Stimulated activated naive CD4-positive, alpha-beta T cell (primary cell): ENCODE measurements at regions not wholly inside any gene's neighbourhood (a gene's known extent, or its start where the extent isn't known, plus 50 kb on each side); places are given as distances from the start of the nearest gene placed in this dataset.

Experiments
- DNase-seq, 6 experiments: peaks; one replicate each; lab custom pipeline; 2025; lab: John Stamatoyannopoulos, UW

DNA sequence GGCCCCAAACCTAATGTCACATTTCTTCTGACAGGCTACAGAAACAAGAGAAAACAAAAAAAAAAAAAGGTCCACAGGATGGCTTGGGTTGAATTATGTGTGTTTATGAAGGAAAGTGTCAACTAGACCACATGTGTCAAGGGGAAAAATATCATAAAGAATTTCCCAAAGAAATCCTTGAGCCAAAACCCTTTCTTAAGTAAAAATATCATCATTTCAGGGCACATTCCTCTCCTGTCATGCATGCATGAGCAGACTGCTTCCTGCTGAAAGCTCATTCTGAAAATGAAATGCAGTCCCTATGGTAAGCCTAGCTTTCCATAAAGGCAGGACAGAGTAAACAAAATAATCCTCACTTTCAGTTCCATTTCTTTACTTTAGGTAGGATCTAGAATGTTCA lies 85.7 kb upstream of the RBBP8 start:
- no peak for DNase-seq

DNA sequence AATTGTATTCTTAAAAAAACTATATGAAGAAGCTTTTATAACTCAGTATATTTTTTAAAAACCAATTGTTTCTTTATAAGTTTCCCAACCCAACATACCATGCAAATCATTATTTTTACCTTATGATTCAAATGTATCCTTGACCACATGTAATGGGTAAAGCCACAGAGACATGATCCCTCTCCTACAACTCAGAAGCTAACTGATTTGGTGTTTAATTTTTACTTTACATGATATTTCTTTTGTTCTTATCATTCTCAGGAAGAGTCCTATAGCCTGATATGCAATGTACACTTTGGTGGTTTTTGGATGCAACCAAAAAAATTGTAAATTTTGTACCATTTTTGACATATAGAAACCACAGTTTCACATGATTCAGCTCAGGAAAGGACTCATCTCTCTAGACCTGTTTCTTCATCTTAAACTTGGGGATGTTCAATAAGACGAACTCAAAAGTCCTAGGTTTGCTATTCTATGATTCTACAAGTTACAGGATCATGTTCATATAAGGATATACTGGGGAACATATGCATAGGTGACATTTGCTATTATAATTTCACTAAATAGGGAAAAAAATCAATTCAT lies 85.2 kb upstream of the RBBP8 start:
- DNase-seq = no peak

DNA sequence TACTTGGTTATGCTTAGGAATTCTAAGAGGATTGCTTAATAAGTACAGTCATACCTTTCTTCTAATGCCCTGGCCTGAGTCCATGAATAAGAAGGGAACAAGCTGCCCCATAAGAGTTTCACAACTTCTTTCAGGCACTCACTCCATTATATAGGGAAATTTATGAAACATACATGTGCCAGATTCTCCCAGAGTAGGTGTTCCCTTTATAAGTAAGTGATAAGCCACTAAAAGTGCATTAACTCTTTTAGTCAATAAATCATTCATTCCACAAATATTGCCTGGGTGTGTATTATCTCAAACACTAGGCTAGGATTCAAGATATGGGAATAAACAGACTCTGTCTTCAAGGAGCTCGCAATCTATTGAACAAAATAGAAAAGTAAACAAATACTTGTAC lies 84.5 kb upstream of the RBBP8 start:
- no peak for DNase-seq

DNA sequence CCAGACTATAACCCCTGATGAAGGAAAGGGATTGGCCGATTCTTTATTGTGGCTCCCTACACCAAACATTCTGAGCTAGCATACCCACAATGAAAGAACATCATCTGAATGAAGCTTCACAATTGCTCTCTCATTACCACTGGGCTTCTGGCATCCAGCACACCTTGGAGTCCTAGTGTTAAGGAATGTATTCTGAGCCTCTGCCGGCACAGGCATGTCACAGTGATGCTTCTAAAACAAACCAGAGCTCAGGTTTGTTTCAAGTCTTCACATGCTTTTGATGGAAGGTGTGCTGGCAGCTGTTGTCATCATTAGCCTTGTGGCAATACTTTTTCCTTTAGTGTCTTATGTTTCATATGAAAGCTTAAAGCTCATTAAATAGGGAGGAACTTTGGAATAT lies 76.3 kb upstream of the RBBP8 start:
- DNase-seq = no peak

DNA sequence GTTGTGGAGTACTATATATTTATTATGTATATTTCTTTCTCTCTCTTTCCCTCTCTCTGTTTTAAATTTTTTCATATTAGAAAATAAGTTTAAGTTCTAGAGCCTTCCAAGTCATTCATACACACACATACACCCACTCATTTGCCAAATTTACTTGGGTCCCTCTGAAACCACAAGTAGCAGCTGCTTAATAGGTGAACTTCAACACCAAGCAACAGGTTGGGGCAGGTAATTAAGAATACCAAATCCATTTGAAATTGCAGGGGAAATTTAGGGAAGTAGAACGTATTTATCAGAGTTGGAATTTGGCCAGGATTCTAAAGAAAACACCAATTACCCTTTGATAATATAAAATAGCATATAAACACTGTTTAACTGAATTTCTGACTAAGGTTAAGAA lies 75.0 kb upstream of the RBBP8 start:
- DNase-seq = no peak

DNA sequence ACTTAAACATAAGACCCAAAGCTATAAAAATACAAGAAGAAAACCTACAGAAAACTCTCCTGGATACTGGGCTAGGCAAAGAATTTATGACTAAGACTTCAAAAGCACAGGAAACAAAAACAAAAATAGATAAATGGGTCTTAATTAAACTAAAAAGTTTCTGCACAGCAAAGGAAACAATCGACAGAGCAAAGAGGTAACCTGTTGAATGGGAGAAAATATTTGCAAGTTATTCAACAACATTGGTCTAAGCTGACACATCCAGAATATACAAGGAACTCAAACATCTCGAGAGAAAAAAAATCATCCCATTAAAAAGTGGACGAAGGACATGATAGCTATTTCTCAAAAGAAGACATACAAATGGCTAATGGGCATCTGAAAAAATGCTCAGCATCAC lies 72.3 kb upstream of the RBBP8 start:
- DNase-seq = no peak

DNA sequence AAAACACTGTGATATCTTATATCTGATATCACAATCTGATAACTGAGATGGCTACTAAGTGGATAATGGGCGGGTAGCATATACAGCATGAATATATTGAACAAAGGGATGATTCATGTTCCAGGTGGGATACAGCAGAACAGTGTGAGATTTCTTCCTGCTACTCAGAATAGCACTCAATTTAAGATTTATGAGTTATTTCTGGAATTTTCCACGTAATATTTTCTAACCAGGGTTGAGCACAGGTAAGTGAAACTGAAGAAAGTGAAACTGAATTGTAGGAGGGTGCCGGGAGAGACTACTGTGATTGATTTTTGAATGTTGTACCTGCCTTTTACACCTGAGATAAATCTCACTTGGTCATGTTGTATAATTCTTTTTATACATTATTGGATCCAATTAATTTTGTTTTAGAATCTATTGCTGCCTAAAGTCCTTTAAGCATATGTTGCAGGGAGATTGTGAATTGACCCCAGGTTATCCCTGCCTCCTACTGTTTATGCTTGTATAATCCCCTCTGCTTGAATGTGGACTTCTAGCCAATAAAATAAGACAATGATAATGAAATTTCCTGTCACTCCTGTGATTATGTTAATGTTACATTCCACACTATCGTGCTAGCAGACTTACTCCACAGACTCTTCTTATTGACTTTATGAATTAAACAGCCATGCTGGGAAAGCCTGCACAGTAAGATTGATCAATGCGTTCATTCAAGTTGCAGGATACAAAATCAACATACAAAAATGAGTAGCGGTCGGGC lies 67.6 kb upstream of the RBBP8 start:
- no peak for DNase-seq

DNA sequence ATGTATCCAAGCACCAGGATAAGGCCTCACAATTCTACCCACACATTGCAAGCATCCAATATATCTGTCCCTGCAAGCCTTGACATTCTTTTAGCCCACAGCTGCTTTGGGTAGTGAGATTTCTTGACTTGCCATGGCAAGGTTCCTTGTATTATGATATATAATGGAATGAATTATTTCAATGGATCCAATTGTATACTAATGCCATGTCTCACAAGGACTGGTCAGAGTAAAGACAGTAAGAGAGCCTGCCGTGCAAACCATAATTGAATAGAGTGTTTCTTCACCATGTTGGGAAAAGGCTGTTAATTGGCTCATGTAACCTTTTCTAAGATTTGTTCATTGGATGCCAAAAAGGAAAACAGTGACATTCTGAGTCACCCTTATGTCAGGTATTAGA lies 64.3 kb upstream of the RBBP8 start:
- no peak for DNase-seq

DNA sequence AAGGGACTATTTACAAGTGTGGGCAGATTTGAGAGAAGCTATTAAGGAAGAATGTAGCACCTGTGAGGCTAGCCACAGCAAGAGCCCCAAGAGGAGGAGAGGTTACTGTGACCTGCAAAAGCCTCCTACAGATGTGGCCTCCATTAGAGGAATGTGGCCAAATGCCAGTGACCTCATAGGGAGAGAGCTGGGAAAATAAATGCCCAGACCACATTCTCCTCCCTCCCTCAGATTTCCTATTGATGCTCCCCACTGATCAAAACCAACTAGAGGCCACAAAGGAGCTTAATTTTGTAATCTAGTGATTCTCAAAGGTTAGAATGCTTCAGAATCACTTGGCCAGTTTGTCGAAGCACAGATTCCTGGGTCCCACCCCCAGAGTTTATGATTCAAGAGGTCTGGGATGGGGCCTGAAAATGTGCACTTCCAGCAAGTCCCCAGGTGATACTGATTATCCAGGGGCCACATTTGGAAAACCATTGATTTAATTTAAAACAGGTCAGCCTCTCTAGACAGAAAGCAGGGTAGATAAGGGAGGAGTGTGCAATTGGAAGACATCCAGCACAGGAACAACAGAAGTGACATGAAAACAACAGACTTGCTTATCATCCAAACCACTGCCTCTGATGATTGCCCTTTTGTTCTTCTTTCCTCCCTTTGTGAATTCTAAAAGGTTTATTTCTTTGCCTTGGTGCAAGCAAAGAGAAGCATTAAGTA lies 61.2 kb upstream of the RBBP8 start:
- no peak for DNase-seq

DNA sequence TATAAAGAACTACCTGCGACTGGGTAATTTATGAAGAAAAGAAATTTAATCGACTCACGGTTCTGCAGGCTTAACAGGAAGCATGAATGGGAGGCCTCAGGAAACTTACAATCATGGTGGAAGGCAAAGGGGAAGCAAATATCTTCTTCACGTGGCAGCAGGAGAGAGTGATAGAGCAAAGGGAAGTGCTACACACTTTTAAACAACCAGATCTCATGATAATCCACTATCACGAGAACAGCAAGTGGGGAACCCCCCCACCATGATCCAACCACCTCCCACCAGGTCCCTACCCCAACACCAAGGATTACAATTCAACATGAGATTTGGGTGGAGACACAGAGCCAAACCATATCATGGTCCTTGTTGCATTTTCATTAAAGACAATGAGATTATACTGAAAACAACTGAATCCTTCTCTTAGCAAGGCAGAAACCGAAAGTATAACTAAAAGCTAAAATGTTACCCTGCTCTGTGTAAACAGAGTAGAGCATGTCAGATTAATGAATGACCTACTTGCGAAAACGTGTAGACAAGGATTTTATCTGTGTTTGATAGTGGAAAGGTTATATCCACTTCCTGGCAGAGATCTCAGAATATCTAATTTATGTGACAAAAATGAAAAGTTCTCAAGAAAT lies 60.1 kb upstream of the RBBP8 start:
- DNase-seq = no peak

DNA sequence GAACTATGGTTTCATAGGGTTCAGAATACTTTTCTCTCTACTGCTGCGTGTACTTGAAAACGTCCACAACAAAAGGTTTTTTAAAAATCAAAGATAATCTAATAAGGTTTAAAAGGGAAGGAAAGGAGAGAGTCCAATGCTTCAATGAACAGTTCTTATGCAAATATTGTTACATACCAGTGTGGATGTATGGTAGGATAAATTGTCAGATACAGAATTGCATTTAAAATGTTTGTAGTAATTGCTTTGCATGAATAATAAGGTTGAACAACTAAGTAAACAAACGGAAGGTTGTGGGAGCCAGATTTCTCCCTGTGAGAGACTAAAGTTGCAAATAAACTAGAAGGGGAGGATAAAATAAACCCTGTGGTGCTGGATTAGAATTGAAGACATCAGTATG lies 53.8 kb upstream of the RBBP8 start:
- DNase-seq = no peak

DNA sequence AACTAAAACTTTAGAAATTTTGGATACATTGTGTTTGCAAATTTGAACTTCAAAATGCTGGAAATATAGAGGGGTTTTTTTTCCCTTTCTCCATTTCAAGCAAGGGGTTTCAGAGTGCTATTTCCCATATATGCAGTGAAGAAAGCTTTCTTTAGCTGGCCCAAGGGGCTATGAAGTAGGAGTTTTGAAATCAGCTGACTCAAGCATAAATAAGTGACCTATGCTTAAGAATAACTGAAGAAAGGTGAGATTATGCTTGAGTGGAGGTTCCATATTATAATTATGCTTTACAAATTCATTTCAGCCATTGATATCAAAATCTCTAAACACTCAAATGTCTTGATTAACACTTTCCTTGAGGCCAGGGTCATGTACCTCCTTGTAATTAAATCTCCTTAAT lies 51.0 kb upstream of the RBBP8 start:
- no peak for DNase-seq

DNA sequence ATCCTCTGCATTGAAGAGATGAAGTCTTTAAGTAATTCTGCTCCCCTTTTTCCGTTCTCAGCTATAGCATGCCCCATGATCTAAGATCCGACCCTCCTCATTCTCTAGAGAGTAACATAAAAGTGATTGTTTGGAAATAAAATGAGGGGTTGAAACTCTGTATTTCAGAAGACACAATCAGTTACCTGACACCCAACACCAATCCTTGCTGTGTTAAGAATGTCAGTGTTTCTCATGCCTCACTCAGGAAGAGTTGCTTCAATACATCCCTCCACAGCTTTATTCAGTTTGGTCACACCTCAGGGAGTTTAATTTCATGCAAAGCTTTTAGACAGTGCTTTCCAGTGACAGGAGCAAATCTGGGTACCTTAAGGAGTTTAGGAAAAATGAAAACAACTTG lies 49.9 kb upstream of the RBBP8 start:
- DNase-seq = no peak
